M059J (cell line): ENCODE measurements at regions not wholly inside any gene's neighbourhood (a gene's known extent, or its start where the extent isn't known, plus 50 kb on each side); places are given as distances from the start of the nearest gene placed in this dataset.

Source experiments
- DNase-seq: peaks from one replicate; pipeline ENCODE4 v3.0.0-alpha.2; 2012; ENCODE audit warnings: low read depth

DNA sequence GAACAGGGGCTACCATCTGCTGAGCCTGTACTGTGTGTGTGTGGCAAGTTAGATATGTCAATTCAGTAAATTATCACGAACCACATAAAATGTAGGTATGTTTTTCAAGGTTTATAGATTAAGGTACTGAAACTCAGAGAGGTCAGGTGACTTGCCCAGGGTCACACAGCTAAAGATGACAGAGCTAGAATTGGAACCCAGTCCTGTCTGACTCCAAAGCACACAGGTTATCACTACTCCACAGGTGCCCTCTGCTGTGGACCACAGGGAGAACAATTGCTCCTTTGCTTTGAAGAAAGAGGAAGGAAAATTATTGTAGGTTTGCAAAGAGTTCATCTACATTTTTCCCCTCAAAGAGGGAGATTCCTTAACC lies 229.7 kb upstream of the AGAP1 start:
- DNase-seq: peak; percentile 17

DNA sequence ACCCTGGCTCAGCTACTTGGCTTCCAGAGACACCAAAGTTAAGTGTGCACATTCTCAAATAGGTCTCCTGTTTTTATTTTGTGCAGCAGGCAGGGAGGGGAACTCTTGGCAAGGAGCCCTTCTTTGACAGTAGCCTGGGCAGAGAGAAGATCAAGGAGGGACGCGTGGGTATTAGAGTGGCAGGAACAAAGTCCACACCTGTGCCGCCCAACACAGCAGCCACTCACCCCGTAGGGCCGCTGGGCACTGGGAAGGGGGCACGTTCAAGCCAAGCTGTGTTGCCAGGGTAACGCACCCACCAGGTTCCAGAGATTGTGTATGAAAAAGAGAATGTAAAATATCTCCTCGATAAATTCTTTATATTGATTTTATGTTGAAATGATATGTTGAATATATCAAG lies 229.3 kb upstream of the AGAP1 start:
- no peak for DNase-seq

DNA sequence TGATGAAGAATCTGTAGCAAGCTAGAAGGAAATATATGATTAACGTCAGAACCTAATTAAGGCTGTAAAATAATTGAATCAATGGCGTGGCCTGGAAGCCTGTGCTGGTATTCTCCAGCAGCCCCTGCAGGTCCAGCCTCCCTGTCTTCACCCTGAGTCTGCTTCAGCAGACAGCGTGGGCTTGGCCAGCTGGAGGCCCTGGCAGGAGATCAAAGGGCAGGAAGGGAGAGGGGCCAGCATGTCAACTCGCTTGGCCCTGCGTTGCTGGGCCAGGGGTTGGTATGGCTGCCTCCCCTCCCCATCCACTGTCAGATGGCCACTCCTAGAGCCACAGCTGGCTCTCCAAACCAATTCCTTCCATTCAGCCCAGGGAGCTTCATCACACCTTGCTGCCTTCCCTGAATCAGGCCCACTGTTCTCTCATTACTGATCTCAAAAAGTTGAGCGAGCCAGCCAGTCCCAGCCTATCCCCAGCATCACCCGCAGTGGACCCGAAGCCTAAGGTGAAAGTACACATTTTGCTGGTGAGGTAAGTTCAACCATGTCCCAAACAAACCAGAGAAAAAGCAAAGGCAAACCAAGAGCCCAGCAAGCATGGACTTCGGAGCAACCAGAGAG lies 228.4 kb upstream of the AGAP1 start:
- no peak for DNase-seq

DNA sequence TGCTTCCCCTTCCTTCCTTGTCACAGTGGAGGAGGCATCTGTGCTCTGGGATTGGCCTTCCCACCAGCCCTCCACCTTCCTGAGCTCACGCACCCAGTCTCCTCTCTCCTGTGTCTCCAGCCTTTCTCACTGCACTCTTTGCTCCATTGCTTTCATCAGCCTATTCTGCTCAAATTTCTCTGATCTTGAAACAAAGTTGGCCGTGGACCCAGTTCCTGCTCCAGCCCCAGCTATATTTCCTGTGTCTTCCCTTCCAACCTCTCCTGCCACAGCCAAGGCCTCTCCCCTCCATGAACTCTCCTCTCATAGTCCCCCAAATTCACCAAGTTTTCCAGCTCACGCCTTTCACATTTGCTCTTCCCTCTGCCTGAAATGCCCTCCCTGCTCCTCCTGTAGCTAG lies 226.6 kb upstream of the AGAP1 start:
- no peak for DNase-seq

DNA sequence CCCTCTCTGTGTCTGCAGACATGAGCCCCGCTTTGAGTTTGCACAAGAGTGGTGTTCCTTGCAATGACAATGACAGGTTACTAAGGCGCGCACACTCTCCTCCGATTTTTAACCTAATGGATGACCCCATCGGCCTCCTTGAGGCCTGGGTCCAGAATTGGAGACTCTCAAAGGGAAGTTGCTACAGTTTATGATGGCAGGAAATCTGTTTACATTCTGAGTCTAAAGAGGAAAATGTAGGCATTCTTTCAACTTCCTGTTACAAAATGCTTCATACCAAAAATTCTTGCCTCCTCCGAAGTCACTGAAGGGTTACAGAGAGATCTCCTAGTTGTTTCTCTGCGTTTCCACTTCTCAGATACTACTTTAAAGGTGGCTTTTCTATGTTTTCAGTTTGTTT lies 225.3 kb upstream of the AGAP1 start:
- DNase-seq: peak; percentile 37

DNA sequence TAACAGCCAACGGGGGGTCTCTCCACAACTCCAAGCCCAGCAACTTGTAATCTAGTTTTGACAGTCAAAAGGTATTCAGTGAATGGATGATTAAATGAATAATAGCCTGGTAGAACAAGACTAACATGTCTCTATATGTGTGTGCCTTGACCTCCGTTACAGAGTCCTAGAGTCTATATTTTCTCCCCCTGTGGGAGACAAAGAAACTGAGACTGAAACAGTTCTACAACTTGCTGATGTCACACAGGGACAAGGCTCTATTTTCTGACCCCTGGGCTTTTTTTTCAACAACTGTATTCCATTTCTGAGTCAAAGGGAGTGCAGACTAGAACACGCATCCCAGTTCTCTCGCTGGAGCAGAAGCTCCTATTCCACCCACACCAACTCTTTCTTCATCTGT lies 223.6 kb upstream of the AGAP1 start:
- no peak for DNase-seq

DNA sequence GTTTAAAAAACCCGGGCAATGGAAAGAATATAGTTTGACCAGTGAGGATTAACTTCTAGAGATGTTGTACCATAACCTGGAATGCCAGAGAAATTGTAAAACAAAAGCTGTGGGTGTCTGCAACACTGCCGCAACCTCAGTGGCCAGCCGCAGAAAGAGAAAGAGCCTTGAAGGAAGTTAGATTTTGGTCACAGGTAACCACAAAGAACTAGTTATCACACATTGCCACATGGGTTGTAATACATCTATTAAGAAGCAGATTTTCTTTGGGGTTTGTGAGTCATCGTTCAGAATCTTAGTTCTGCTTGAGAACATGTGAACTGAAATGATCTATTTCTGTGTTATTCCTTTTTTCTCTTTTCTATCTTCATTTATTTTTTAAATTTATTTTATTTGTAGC lies 222.9 kb upstream of the AGAP1 start:
- peak; percentile 91 for DNase-seq

DNA sequence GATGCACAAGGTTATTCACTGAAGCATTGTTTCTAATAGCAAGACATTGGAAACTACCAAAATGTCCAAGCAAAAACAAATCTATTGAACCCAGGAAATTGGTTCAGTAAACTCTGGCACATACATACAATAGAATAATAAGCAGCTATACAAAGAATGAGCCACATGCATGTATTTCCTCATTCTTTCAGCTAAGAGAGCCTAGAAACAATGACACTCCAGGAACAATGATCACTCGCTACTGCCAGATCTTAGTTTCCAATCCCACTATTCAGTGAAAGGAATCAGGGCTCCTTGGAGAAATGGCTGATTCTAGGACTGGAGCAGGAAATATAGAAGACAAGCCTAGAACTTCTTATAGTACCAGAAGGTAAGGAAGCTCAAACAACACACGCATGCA lies 221.9 kb upstream of the AGAP1 start:
- no peak for DNase-seq

DNA sequence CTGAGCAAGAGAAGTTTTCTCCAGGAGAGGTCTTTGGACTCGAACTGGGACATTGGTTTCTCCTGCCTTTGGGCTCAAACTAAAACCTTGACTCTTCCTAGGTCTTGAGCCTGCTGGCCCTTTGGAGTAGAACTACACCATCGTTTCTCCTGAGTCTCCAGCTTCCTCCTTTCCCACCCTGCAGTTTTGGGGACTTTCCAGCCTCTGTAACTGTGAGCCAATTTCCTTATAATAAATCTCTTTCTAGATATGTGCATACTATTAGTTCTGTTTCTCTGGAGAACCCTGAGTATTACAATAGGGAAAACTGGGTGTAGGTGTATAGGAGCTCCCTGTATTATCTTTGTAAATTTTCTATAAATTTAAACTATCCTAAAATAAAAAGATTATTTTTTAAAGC lies 219.8 kb upstream of the AGAP1 start:
- no peak for DNase-seq

DNA sequence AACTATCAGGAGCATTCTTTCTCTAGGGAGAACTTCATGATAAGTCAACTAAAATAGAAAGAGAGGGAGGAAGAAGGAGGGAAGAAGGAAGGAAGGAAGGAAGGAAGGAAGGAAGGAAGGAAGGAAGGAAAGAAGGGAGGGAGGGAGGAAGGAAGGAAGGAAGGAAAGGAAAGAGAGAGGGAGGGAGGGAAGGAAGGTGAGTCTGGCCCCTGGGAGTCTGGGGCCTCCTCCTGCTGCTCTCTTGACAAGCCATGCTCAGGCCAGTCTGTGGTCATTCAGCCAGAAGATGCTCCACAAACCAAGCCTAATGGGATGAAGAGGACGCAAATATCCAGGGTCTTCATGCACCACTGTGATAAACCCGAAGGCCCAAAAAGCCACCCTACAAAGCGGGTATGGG lies 216.4 kb upstream of the AGAP1 start:
- no peak for DNase-seq

DNA sequence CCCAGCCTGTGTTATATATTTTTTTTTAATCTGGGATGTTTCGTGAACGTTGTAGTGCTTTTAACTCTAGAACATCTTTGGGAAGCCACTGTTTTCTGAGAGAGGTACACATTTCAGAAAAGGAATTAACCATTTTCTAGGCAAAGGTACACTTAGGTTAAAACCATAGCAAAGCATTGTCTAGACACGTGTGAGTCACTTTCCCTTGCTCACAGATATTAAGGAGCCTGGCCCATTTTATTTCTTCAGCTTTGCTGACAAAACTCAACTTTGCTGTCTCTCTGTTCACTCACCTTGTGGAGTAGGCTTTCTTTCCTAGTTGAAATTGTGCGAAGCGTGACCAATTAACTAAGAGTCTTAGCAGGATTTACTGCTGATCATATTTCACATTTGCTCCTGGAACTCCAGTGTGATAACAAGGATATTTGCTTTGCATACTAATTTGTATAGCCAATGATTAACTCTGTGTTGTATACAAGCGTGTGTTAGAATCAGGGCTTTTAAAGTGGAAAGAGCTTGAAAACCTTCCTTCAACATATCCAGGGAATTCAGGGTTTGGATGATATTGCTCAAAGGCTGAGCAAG lies 215.0 kb upstream of the AGAP1 start:
- peak; percentile 4 for DNase-seq

DNA sequence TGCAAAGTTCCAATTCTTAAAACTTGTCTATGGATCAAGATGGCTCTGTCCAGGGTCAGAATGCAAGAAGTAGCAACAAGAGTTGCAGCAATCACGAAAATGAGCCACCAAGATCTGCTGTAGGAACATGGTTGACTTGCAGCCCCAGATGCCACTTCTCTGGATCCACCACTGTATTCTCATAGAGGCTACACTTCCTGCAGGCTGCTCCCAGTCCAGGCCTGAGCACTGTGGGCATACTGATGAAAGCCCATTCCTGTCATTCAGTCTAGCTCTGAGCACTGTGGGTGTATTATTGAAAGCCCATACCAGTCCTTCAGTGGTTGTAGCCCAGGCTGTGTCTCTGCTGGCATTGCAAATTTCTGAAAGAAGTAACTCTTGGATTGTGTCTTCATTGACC lies 213.9 kb upstream of the AGAP1 start:
- DNase-seq: no peak

DNA sequence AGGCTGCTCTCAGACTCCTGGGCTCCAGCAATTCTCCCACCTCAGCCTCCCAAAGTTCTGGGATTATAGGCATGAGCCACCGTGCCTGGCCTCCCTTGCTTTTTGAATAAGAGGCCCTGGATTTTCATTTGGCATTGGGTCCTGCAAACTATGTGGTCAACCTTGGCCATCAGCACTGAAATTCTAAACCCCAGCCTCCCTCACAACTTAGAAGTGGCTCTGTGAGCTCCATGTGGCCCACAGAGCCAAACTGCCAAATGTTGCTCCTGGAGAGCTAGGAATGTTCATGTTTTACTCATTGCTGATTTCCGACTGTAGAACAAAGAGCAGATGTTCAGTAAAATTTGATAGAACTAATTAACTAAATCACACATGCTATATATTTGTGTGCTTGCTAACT lies 210.6 kb upstream of the AGAP1 start:
- no peak for DNase-seq

DNA sequence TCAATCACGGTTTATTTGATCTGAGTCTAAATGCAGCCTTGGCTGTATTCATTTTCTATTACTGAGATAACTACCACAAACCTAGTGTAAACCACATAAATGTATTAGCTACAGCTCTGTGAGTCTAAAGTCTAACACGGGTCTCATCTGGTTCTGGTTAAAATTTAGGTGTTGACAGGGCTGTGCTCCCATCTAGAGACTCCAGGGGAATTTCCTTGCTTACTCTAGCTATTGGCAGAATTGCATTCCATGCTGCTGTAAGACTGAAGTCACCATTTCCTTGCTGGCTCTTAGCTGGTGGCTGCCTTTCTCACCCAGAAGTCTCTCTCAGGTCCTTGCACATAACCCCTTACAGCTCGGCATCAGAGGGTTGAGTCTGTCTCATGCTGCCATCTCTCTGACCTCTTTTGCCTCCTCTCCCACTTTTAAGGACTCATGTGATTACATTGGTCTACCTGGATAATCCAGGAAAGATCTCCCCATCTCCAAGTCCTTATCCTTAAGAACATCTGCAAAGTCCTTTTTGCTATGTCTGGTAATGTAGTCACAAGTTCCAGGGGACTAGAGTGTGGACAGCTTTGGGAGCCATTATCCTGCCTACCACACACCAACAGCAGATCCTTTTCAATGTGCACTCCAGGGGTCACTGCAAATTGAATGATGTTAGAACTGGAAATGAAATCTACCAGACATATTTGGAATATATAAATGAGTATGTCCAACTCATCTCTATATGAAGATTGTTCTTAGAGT lies 207.0 kb upstream of the AGAP1 start:
- no peak for DNase-seq

DNA sequence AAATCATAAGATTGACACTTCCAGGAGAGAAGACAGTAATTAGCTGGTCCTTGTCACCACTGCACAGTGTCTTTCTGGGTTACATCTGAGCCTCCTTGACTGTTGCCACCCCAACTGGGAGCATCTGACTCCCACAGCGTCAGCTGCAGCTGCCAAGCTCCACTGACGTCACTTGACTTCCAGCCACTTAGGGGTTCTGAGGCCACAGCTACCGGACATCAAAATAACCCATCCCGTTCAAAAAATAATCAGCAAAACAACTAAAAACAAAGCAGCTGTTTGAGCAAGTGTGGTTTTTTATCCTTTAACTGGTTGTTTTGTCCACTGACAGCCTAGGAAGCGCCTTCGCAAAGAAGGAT lies 206.5 kb upstream of the AGAP1 start:
- DNase-seq: no peak

DNA sequence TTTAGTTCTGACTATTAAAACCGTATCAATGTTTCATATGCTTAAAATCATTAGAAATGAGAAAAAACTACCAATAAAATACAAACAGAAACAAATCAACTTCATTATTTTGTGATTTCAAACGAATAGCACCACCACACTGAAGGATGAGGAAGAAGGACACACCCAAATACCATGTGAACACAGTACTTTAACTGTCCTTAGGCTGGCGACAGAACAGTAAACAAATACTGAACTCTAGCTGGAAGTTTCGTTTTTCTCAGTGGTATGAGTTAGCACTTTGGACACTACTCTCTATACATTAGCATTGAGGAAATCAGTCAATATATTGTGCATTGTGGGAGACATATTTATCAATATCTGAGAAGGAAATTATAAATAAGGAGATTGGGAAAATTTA lies 202.4 kb upstream of the AGAP1 start:
- DNase-seq: no peak

DNA sequence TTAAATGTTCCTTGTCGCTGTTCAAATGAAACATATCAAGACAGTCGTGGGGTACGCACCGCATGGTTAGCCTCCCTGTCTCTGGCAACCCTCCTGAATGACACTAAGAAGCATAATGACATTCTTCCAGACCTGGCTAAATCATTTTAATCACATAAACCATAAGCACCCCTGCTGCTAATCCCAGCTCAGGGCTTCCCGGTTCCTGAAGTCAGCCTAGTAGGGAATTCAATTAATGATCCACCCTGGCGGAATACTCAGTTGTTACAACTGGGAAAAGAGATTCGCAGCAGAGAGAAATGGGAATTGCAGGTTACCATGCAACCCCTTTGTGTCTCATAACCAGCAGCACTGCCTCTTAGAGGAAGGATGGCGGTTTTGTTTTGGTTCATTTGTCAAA lies 200.8 kb upstream of the AGAP1 start:
- no peak for DNase-seq

DNA sequence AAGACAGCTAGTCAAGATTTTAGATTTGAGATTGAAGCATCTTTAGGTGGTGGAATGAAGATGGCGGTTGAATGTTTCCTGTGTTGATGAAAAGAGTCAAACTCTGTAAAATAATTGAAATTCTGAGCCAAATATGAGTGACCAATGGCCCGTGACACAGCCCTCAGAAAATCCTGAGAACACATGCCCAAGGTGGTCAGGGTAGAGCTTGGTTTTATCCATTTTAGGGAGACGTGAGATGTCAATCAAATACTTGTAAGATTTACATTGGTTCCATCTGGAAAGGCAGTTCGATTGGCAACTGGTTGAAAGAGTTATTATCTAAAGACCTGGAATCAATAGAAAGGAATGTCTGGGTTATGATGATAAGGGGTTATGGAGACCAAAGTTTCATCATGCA lies 198.0 kb upstream of the AGAP1 start:
- DNase-seq: no peak

DNA sequence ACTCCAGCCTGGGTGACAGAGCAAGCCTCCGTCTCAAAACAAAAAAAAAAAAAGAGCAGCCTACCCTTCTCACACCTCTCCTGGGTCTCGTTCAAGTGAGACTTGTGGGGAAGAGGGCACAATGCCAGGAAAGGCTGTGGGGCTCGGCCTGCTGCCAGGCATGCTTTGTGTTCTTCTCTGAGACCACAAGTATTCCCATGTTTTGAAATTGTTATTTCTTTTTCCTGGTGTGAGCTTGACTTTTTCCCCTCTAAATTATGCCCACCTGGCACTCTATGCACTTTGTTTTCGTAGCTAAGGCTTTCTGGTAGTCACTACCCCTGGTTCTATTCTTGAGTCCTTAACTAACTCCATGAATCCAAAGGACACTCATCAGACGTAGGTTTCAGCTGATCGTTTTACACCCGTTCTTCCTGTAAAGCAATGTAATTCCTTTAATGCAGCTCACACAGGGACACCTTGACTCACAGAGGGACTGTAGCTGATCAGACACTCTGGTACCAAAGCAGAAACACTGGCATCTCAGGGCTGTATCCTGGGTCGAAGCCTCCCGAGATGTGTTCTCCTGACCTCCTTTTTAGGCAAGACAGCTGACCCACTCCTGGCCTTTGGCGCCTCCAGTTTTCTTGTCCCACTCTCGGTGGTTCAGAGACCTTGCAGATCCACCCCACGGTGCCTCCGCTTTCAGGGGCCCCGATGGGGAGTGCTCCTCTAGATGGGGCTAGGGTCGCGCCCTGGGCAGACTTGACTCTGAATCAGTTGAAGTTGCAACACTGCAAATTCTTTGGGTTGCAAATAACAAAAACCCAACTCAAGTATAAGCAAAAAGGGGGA lies 193.3 kb upstream of the AGAP1 start:
- DNase-seq: peak; percentile 87

DNA sequence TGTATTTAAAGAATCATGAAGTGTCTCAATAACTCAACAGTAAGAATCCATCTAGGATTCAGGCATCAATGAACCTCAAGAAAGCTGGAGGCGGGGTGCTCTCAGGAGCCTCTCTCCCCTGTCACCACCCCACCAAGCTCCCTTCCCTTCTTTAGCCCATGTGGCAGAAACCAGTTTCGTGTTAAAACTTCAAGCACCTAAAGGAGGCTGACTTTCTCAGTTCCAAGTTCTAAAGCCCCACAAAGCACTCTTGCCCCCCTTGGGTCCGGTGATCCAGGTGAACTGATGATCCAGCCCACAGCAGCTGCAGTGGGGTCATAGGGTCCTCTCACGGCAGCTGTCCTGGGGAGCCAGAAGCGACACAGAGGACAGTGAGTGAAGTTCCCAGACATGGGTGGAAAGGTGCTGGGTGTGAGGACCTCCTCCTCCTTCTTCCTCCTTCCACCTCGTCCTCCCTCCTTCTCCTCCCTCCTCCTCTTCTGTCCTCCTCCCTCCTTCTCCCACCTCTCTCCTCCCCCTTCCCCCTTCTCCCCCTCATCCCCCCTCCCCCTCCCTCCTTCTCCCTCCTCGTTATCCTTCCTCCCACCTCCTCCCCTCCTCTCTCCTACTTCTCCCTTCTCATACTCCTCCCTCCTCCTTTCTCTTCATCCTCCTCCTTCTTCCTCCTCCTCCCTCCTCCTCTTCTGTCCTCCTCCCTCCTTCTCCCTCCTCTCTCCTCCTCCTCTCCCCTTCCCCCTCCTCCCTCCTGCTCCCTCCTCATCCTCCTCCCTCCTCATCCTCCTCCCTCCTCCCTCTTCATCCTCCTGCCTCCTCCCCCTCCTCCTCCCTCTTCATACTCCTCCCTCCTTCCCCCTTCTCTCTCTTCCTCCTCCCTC lies 192.4 kb upstream of the AGAP1 start:
- peak; percentile 1 for DNase-seq

DNA sequence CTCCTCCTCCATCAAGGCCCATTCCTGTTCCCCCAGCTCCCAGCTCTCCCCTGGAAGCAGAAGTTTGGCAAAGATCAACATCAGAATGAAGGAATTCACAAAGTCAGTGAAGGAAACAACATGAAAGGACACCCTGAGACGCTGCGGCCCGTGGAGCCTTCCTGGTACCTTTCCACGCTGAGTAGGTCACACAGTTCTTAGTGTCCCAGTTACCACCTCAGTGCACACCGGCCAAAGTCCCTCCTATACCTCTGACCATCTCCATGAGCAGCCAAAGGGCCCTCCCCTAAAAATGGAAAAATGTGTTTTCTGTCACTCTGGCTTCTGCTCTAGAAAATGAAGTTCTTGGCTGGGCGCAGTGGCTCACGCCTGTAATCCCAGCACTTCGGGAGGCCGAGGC lies 191.6 kb upstream of the AGAP1 start:
- DNase-seq: no peak
